ENCODE measurements at regions not wholly inside any gene's neighbourhood (a gene's known extent, or its start where the extent isn't known, plus 50 kb on each side); places are given as distances from the start of the nearest gene placed in this dataset.

GRCh38 chr4:124390861-124391260 lies 321.7 kb downstream of the ANKRD50 start:
- TF ChIP-seq TAF1 (IDR thresholded peaks at IDR 0.05; ENCODE audit: borderline replicate concordance, low read depth, low read length) (no peak), POLR2A (IDR thresholded peaks at IDR 0.05; ENCODE audit: low read depth, low read length) (no peak), POLR2AphosphoS5 (IDR thresholded peaks at IDR 0.05; ENCODE audit: low read depth, low read length) (no peak)
- FAIRE-seq (no peak), DNase-seq (ENCODE audit: insufficient read length) (no peak)

- TF ChIP-seq TAF1 (IDR thresholded peaks at IDR 0.05; ENCODE audit: borderline replicate concordance, low read depth, low read length) = no peak
- TF ChIP-seq POLR2AphosphoS5 (IDR thresholded peaks at IDR 0.05; ENCODE audit: low read depth, low read length) = no peak
- TF ChIP-seq POLR2A (IDR thresholded peaks at IDR 0.05; ENCODE audit: low read depth, low read length) = no peak
- FAIRE-seq = no peak
Observed at GRCh38 chr4:124396333-124396732, 316.2 kb downstream of the ANKRD50 start.

GRCh38 chr4:124401606-124402005 lies 310.9 kb downstream of the ANKRD50 start:
- no peak for TF ChIP-seq POLR2AphosphoS5 (IDR thresholded peaks at IDR 0.05; ENCODE audit: low read depth, low read length)
- FAIRE-seq (no peak), DNase-seq (ENCODE audit: insufficient read length) (no peak)

More at GRCh38 chr4:124396333-124396732, 316.2 kb downstream of the ANKRD50 start:
- no peak for DNase-seq (ENCODE audit: insufficient read length)

DNA sequence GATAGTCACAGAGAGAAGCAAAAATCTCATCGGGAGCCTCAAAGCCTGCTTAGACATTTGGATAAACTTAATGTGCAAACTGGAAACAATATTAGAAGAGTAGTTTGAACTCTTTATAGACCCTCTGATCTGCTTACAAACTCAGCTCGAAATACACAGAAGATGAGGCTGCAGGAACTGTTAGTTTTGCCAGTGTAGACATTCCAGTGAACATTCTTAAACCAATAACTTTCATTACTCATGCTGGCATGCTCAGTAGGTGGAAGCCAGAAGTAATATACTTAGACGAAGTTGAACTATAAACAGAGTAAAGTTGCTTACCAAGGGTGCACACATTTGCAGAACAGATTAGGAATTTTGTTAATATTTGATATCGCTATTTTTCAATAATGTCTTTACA lies 303.5 kb downstream of the ANKRD50 start:
- DNase-seq (ENCODE audit: insufficient read length) (no peak), FAIRE-seq (no peak)
- TF ChIP-seq POLR2AphosphoS5 (IDR thresholded peaks at IDR 0.05; ENCODE audit: low read depth, low read length) (no peak), POLR2A (IDR thresholded peaks at IDR 0.05; ENCODE audit: low read depth, low read length) (no peak), TAF1 (IDR thresholded peaks at IDR 0.05; ENCODE audit: borderline replicate concordance, low read depth, low read length) (no peak)

DNA sequence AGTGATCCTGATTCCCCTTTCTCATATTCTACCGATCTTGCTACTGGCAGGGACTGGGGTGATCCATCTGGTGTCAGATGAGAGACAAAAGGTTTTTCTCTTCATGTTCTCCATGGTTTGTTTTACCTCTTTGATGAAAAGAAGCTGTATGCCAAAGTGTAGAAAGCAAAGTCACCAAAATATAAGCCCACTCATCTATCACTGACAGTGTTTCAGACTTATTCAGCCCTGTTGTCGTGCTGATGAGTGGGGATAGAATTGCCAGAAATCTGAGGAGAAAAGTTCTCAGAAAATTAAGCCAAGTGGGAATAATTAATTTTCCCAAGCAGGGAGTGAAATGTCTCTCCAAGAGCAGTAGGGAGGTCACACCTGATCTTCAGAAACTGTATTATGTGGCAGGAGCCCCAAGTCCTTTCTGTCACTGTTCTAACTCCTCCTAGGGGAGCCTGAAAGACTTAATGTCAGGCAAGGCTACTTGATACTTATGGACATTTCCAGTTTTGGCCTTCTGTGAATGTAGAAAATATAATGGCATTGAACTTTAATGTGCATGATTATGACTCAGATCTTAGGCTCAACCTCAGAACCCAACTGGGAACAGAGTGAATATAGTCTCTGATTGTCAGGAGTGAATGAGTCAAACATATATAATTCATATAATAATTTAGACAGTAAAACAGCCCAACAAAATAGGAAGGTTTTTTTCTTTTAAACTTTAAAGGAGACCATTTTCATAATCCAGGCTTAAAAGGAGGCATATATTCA lies 298.1 kb downstream of the ANKRD50 start:
- FAIRE-seq (no peak), DNase-seq (ENCODE audit: insufficient read length) (no peak)
- TF ChIP-seq POLR2AphosphoS5 (IDR thresholded peaks at IDR 0.05; ENCODE audit: low read depth, low read length) = no peak
- TF ChIP-seq POLR2A (IDR thresholded peaks at IDR 0.05; ENCODE audit: low read depth, low read length) = no peak

- TF ChIP-seq POLR2A (IDR thresholded peaks at IDR 0.05; ENCODE audit: low read depth, low read length) = no peak
- no peak for TF ChIP-seq TAF1 (IDR thresholded peaks at IDR 0.05; ENCODE audit: borderline replicate concordance, low read depth, low read length)
- TF ChIP-seq POLR2AphosphoS5 (IDR thresholded peaks at IDR 0.05; ENCODE audit: low read depth, low read length) = no peak
- no peak for DNase-seq (ENCODE audit: insufficient read length)
- FAIRE-seq = no peak
Observed at GRCh38 chr4:124415146-124415545, 297.4 kb downstream of the ANKRD50 start.

- no peak for FAIRE-seq
- DNase-seq (ENCODE audit: insufficient read length) = no peak
- TF ChIP-seq TAF1 (IDR thresholded peaks at IDR 0.05; ENCODE audit: borderline replicate concordance, low read depth, low read length) (no peak), POLR2AphosphoS5 (IDR thresholded peaks at IDR 0.05; ENCODE audit: low read depth, low read length) (no peak), POLR2A (IDR thresholded peaks at IDR 0.05; ENCODE audit: low read depth, low read length) (no peak)
Observed at GRCh38 chr4:124417371-124417770, 295.2 kb downstream of the ANKRD50 start.

DNA sequence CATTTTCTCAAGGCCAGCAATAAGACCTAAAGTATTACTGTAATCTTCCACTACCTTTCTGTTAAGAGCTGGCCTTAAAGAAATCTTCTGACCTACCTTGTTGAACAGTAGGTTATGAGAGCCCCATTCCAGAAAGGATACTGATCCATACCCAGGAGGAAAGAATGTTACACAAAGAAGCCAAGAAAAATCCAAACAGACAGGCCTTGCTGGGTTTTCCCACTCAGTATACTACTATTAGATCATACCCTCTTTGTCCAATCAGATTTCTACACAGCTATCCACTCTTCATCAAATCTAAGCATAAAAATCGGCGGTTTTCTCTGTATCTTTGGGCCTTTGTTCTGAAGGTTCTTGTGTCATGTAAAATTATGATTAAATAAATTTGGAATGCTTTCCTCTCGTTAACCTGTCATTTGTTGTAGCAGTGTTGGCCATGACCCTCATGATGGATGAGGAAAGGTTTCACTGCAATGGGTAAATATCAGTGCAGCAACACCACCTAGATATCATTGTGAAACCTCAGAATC lies 292.3 kb downstream of the ANKRD50 start:
- no peak for TF ChIP-seq TAF1 (IDR thresholded peaks at IDR 0.05; ENCODE audit: borderline replicate concordance, low read depth, low read length)
- no peak for TF ChIP-seq POLR2A (IDR thresholded peaks at IDR 0.05; ENCODE audit: low read depth, low read length)
- no peak for TF ChIP-seq POLR2AphosphoS5 (IDR thresholded peaks at IDR 0.05; ENCODE audit: low read depth, low read length)
- FAIRE-seq (no peak), DNase-seq (ENCODE audit: insufficient read length) (no peak)

DNA sequence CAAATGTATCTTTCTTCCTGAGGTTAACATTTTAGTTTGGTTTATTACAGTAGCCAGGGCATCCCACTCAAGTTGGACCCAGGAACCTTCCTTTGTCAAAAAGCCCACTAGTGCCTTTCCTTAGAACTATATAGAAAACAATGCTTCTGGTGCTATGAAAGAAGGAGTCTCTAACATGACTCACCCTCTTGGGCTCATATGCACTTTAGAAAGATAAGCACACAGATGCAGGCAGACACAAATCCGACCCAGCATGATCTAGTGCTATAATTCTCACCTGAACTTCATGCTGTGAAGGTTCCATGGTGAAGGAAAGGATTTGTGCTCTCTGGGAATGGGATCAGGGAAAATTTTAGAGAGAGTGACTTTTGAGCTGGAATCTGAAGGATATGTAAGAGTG lies 289.4 kb downstream of the ANKRD50 start:
- no peak for FAIRE-seq
- DNase-seq (ENCODE audit: insufficient read length) = no peak
- TF ChIP-seq POLR2A (IDR thresholded peaks at IDR 0.05; ENCODE audit: low read depth, low read length) = no peak
- TF ChIP-seq TAF1 (IDR thresholded peaks at IDR 0.05; ENCODE audit: borderline replicate concordance, low read depth, low read length) = no peak
- no peak for TF ChIP-seq POLR2AphosphoS5 (IDR thresholded peaks at IDR 0.05; ENCODE audit: low read depth, low read length)

DNA sequence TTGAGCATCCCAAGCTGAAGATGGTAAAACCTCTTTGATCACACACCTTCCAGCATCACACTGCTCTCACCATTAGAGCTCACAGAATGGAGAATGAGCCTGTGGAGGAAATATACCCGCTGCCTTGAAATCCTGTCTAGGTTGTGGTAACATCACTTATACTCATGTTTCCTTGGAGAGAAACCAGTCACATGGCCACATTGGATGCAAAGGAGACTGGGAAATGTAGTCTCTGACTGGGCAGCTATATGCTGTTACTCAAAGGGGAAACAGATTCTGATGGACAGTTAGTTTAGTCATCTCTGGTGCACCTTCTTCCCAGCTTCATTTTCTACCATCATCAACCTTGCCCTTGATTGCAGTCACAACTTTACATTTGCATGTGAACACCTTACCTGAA lies 286.3 kb downstream of the ANKRD50 start:
- TF ChIP-seq POLR2AphosphoS5 (IDR thresholded peaks at IDR 0.05; ENCODE audit: low read depth, low read length) (no peak), POLR2A (IDR thresholded peaks at IDR 0.05; ENCODE audit: low read depth, low read length) (no peak), TAF1 (IDR thresholded peaks at IDR 0.05; ENCODE audit: borderline replicate concordance, low read depth, low read length) (no peak)
- no peak for FAIRE-seq

GRCh38 chr4:124427095-124427767 lies 285.3 kb downstream of the ANKRD50 start:
- DNase-seq (ENCODE audit: insufficient read length) (no peak), FAIRE-seq (no peak)
- TF ChIP-seq TAF1 (IDR thresholded peaks at IDR 0.05; ENCODE audit: borderline replicate concordance, low read depth, low read length) = no peak
- no peak for TF ChIP-seq POLR2AphosphoS5 (IDR thresholded peaks at IDR 0.05; ENCODE audit: low read depth, low read length)
- no peak for TF ChIP-seq POLR2A (IDR thresholded peaks at IDR 0.05; ENCODE audit: low read depth, low read length)

More for the DNA sequence above, 286.3 kb downstream of the ANKRD50 start:
- DNase-seq (ENCODE audit: insufficient read length) = no peak

GRCh38 chr4:124428648-124429047 lies 283.9 kb downstream of the ANKRD50 start:
- DNase-seq (ENCODE audit: insufficient read length) (no peak), FAIRE-seq (no peak)
- TF ChIP-seq POLR2A (IDR thresholded peaks at IDR 0.05; ENCODE audit: low read depth, low read length) = no peak
- no peak for TF ChIP-seq TAF1 (IDR thresholded peaks at IDR 0.05; ENCODE audit: borderline replicate concordance, low read depth, low read length)
- TF ChIP-seq POLR2AphosphoS5 (IDR thresholded peaks at IDR 0.05; ENCODE audit: low read depth, low read length) = no peak

All from GM12892 (cell line).